Neural cell (in vitro differentiated cells): ENCODE measurements at regions not wholly inside any gene's neighbourhood (a gene's known extent, or its start where the extent isn't known, plus 50 kb on each side); places are given as distances from the start of the nearest gene placed in this dataset.

ENCODE experiments used
- CTCF ChIP-seq: fragments of 450-650 bp; IDR thresholded peaks from 2 replicates; pipeline ENCODE4 v1.5.1; 2014; ENCODE audit warnings: antibody characterized with exemption, mild to moderate bottlenecking, moderate library complexity; ENCODE audit not compliant: poor library complexity, severe bottlenecking
- EP300 ChIP-seq: fragments of 450-650 bp; conservative IDR thresholded peaks from 2 replicates; pipeline ENCODE4 v1.6.1; 2014; ENCODE audit warnings: antibody characterized with exemption, mild to moderate bottlenecking, moderate library complexity; ENCODE audit not compliant: poor library complexity, severe bottlenecking
- EZH2 ChIP-seq: fragments of 200-600, 300-800 bp; shearing (Covaris generic), sonication (generic); IDR thresholded peaks from 2 replicates; pipeline ENCODE4 v1.6.1; 2014; ENCODE audit warnings: antibody characterized with exemption, low read length, borderline replicate concordance, mild to moderate bottlenecking; ENCODE audit not compliant: insufficient read depth, poor library complexity, severe bottlenecking
- MXI1 ChIP-seq: fragments of 450-650 bp; conservative IDR thresholded peaks from 2 replicates; pipeline ENCODE4 v1.6.1; 2014; ENCODE audit warnings: antibody characterized with exemption, mild to moderate bottlenecking; ENCODE audit not compliant: poor library complexity, severe bottlenecking
- POLR2AphosphoS5 ChIP-seq: IDR thresholded peaks from 2 replicates; pipeline ENCODE4 v1.6.1; 2012
- RAD21 ChIP-seq: fragments of 450-650 bp; conservative IDR thresholded peaks from 2 replicates; pipeline ENCODE4 v1.6.1; 2014; ENCODE audit warnings: antibody characterized with exemption, mild to moderate bottlenecking, moderate library complexity
- REST ChIP-seq: IDR thresholded peaks from 2 replicates; pipeline ENCODE4 v1.6.1; 2012; ENCODE audit warnings: borderline replicate concordance
- SMC3 ChIP-seq: fragments of 450-650 bp; conservative IDR thresholded peaks from 2 replicates; pipeline ENCODE4 v1.6.1; 2014; ENCODE audit warnings: antibody characterized with exemption, mild to moderate bottlenecking, moderate library complexity; ENCODE audit not compliant: poor library complexity
- TAF1 ChIP-seq: IDR thresholded peaks from 2 replicates; pipeline ENCODE4 v1.6.1; 2012; ENCODE audit warnings: low read depth

GRCh38 chr11:91966368-91966767 lies 258.2 kb upstream of the FAT3 start:
- TF ChIP-seq CTCF (no peak), REST (no peak), RAD21 (no peak), POLR2AphosphoS5 (no peak), EZH2 (no peak), TAF1 (no peak), EP300 (no peak), SMC3 (no peak), MXI1 (no peak)
